ENCODE measurements at regions not wholly inside any gene's neighbourhood (a gene's known extent, or its start where the extent isn't known, plus 50 kb on each side); places are given as distances from the start of the nearest gene placed in this dataset.

DNA sequence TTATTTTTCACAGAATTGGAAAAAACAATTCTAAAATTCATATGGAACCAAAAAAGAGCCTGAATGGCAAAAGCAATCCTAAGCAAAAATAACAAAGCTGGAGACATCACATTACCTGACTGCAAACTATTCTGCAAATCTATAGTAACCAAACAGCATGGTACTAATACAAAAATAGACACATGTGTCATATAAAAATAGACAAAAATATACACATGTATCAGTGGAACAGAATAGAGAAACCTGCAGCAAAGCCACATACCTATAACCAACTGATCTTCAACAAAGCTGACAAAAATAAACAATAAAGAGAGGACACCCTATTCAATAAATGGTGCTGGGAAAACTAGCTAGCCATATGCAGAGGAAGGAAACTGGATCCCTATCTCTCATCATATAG is 259.6 kb downstream of the IGSF11 start:
- Histone ChIP-seq H3K27ac (ENCODE audit: low read depth, low read length) (no peak overlapping the region), H3K4ac (replicated peaks; ENCODE audit: insufficient read length, low read depth, low read length) (no peak overlapping the region), H3K23ac (ENCODE audit: insufficient read length) (no peak overlapping the region), H3K4me1 (replicated peaks in 1 of 4; ENCODE audit: control insufficient read depth in 3 of 4, insufficient read depth in 4 of 4, low read length in 3 of 4) (peaks cover 0 to 9% (median 7%) of the 10 kb centered on the region in 4 experiments; a peak in 3 of 7 replicates), H4K20me1 (replicated peaks in 1 of 2; ENCODE audit: control insufficient read depth in 1 of 2, insufficient read depth in 2 of 2, low read length in 2 of 2) (no peaks in the 10 kb centered on the region), H2BK5ac (ENCODE audit: low read depth, low read length) (no peak overlapping the region), H3K18ac (ENCODE audit: extremely low read depth, low read length) (no peak overlapping the region), H3K56ac (replicated peaks; ENCODE audit: insufficient read length, low read depth, low read length) (no peak overlapping the region), H2BK20ac (ENCODE audit: low read length) (no peak overlapping the region), H2BK12ac (ENCODE audit: low read depth, low read length) (no peak overlapping the region), H2AK5ac (ENCODE audit: low read depth, low read length) (no peak overlapping the region), H3K79me2 (ENCODE audit: control insufficient read depth in 1 of 2, insufficient read depth in 2 of 2, low read length in 2 of 2) (no peaks in the 10 kb centered on the region), H2AFZ (ENCODE audit: low read length) (no peak overlapping the region), H3K36me3 (ENCODE audit: control insufficient read depth in 2 of 4, insufficient read depth in 4 of 4, low read length in 3 of 4) (no peaks in the 10 kb centered on the region), H4K8ac (ENCODE audit: extremely low read depth, insufficient read depth, low read length) (no peak overlapping the region), H3K9me3 (ENCODE audit: insufficient read depth in 2 of 2, low read depth in 1 of 2, low read length in 1 of 2) (no peaks in the 10 kb centered on the region), H4K91ac (replicated peaks; ENCODE audit: insufficient read length, low read length) (no peak overlapping the region), H3K79me1 (ENCODE audit: low read depth, low read length) (no peaks in the 10 kb centered on the region), H3K4me3 (ENCODE audit: extremely low read depth in 1 of 4, insufficient read depth in 2 of 4, low read depth in 3 of 4, low read length in 4 of 4) (no peak overlapping the region), H4K5ac (ENCODE audit: insufficient read length, low read depth, low read length) (no peak overlapping the region), H3K4me2 (ENCODE audit: insufficient read depth in 1 of 2, low read depth in 2 of 2, low read length in 2 of 2) (no peak overlapping the region), H3K23me2 (ENCODE audit: low read depth, low read length) (no peaks in the 10 kb centered on the region), H3K27me3 (replicated peaks in 1 of 4; ENCODE audit: control insufficient read depth in 3 of 4, extremely low read depth in 1 of 4, insufficient read depth in 3 of 4, low read length in 3 of 4) (no peaks in the 10 kb centered on the region), H3K14ac (ENCODE audit: insufficient read length) (no peak overlapping the region), H2BK15ac (ENCODE audit: low read length) (no peak overlapping the region), H2BK120ac (replicated peaks; ENCODE audit: low read depth, low read length) (no peak overlapping the region), H3K9ac (replicated peaks in 1 of 4; ENCODE audit: extremely low read depth in 1 of 4, low read depth in 3 of 4, low read length in 3 of 4) (no peak overlapping the region)
- POLR2A ChIA-PET (ENCODE audit: partially characterized antibody): no interaction called here
- FAIRE-seq (no peak), DNase-seq (ENCODE audit: low read depth in 1 of 2, low spot score in 2 of 2) (no peak)
- CTCF ChIA-PET (ENCODE audit: partially characterized antibody): no interaction called here
- no peak for TF ChIP-seq TAF7 (optimal IDR thresholded peaks at IDR 0.05; ENCODE audit: borderline replicate concordance, low read depth, low read length)
